ENCODE measurements at regions not wholly inside any gene's neighbourhood (a gene's known extent, or its start where the extent isn't known, plus 50 kb on each side); places are given as distances from the start of the nearest gene placed in this dataset.

DNA sequence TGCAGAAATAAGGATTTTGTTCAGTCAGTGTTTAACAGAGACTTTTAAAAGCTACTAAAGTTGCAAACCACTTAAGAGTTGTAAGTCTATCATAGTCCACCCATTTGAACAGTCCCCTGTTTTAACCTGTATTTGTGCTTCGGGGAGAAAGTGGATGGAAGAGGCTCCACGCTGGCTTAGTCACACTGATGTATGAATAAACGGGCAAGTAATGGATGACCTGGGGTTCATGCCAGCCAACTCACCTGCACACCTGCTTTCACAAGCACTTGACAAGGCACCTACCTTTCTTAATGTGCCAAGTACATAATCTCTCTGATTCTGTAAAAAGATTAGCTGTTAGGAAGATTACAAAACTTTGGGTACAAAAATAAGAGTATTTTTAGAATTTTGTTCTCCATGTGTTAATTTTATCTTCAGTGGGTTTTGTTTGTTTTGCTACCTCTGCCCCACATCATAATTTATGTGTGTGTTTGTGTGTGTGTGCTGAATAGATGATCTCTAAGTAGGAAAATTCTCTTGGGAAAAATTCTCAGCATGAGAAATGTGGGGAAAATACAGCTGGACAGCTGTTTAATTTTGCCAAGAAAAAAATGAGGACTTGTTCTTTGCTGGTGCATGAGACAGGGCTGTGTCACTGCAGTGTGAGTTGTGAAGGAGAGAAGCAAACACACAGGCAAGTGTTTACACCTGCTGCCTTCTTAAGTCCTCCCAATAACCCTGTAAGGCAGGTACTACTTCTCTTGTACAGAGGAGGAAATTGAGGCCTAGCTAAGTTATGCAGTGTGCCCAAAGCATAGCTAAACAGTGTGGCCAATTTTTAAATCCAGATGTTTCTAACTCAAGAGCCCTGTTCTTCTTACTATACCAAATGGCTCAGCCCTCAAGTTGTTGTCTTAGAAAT is 181.2 kb upstream of the IL12A start:
- H4K20me1 ChIP-seq (ENCODE audit: insufficient read depth, low read length), result peaks cover 30% of the 10 kb centered on the region
- DNase-seq (ENCODE audit: insufficient read length, low spot score, missing footprints), result no peak
- no peak overlapping the region for H2AFZ ChIP-seq (ENCODE audit: low read length)
- H3K36me3 ChIP-seq (ENCODE audit: insufficient read depth, low read length), result no peaks in the 10 kb centered on the region
- TF ChIP-seq CTCF (IDR thresholded peaks at IDR 0.05; ENCODE audit: extremely low read depth, low read depth, low read length), result no peak
- H3K4me3 ChIP-seq (ENCODE audit: insufficient read depth, low read length), result no peak overlapping the region
- H3K79me2 ChIP-seq (ENCODE audit: insufficient read depth, low read length), result peaks cover 97% of the 10 kb centered on the region
- peaks cover 30% of the 10 kb centered on the region for H3K4me1 ChIP-seq (ENCODE audit: insufficient read depth, low read length)
- no peaks in the 10 kb centered on the region for H3K9me3 ChIP-seq (ENCODE audit: low read depth, low read length)
- H3K27ac ChIP-seq (ENCODE audit: low read depth, low read length), result no peak overlapping the region
- H3K27me3 ChIP-seq (ENCODE audit: insufficient read depth, low read length), result no peaks in the 10 kb centered on the region
- H3K4me2 ChIP-seq (ENCODE audit: insufficient read depth, low read length), result no peak overlapping the region

GRCh38 chr3:159813822-159814531 is 174.7 kb upstream of the IL12A start:
- no peaks in the 10 kb centered on the region for H3K27me3 ChIP-seq (ENCODE audit: insufficient read depth, low read length)
- DNase-seq (ENCODE audit: insufficient read length, low spot score, missing footprints), result no peak
- no peak overlapping the region for H3K4me2 ChIP-seq (ENCODE audit: insufficient read depth, low read length)
- no peaks in the 10 kb centered on the region for H3K9me3 ChIP-seq (ENCODE audit: low read depth, low read length)
- H3K36me3 ChIP-seq (ENCODE audit: insufficient read depth, low read length), result no peaks in the 10 kb centered on the region
- no peak for TF ChIP-seq CTCF (IDR thresholded peaks at IDR 0.05; ENCODE audit: extremely low read depth, low read depth, low read length)
- H3K4me3 ChIP-seq (ENCODE audit: insufficient read depth, low read length), result no peak overlapping the region
- H4K20me1 ChIP-seq (ENCODE audit: insufficient read depth, low read length), result peaks cover 30% of the 10 kb centered on the region
- H3K79me2 ChIP-seq (ENCODE audit: insufficient read depth, low read length), result peaks cover 98% of the 10 kb centered on the region
- no peaks in the 10 kb centered on the region for H3K4me1 ChIP-seq (ENCODE audit: insufficient read depth, low read length)
- no peak overlapping the region for H3K27ac ChIP-seq (ENCODE audit: low read depth, low read length)
- no peak overlapping the region for H2AFZ ChIP-seq (ENCODE audit: low read length)

- Histone ChIP-seq H3K79me2 (ENCODE audit: insufficient read depth, low read length) (peaks cover 98% of the 10 kb centered on the region), H3K36me3 (ENCODE audit: insufficient read depth, low read length) (peaks cover 3% of the 10 kb centered on the region), H3K4me3 (ENCODE audit: insufficient read depth, low read length) (no peak overlapping the region), H3K4me2 (ENCODE audit: insufficient read depth, low read length) (no peak overlapping the region), H4K20me1 (ENCODE audit: insufficient read depth, low read length) (peaks cover 29% of the 10 kb centered on the region), H3K9me3 (ENCODE audit: low read depth, low read length) (no peaks in the 10 kb centered on the region), H3K4me1 (ENCODE audit: insufficient read depth, low read length) (peaks cover 7% of the 10 kb centered on the region), H3K27ac (ENCODE audit: low read depth, low read length) (no peak overlapping the region), H3K27me3 (ENCODE audit: insufficient read depth, low read length) (no peaks in the 10 kb centered on the region), H2AFZ (ENCODE audit: low read length) (no peak overlapping the region)
- DNase-seq (ENCODE audit: insufficient read length, low spot score, missing footprints), result no peak
- TF ChIP-seq CTCF (IDR thresholded peaks at IDR 0.05; ENCODE audit: extremely low read depth, low read depth, low read length), result no peak
Measured at GRCh38 chr3:159816512-159816911, 172.1 kb upstream of the IL12A start.

- Histone ChIP-seq H3K27ac (ENCODE audit: low read depth, low read length) (no peak overlapping the region), H3K9me3 (ENCODE audit: low read depth, low read length) (no peaks in the 10 kb centered on the region), H3K4me3 (ENCODE audit: insufficient read depth, low read length) (no peak overlapping the region), H2AFZ (ENCODE audit: low read length) (no peak overlapping the region), H3K36me3 (ENCODE audit: insufficient read depth, low read length) (peaks cover 3% of the 10 kb centered on the region), H3K4me1 (ENCODE audit: insufficient read depth, low read length) (peaks cover 7% of the 10 kb centered on the region), H3K79me2 (ENCODE audit: insufficient read depth, low read length) (peaks cover 98% of the 10 kb centered on the region), H3K27me3 (ENCODE audit: insufficient read depth, low read length) (no peaks in the 10 kb centered on the region), H4K20me1 (ENCODE audit: insufficient read depth, low read length) (peaks cover 29% of the 10 kb centered on the region), H3K4me2 (ENCODE audit: insufficient read depth, low read length) (no peak overlapping the region)
- TF ChIP-seq CTCF (IDR thresholded peaks at IDR 0.05; ENCODE audit: extremely low read depth, low read depth, low read length), result no peak
- DNase-seq (ENCODE audit: insufficient read length, low spot score, missing footprints), result no peak
Measured at GRCh38 chr3:159817126-159817525, 171.5 kb upstream of the IL12A start.

Data from osteoblast (primary cell).